AG04449 (cell line): ENCODE measurements at regions not wholly inside any gene's neighbourhood (a gene's known extent, or its start where the extent isn't known, plus 50 kb on each side); places are given as distances from the start of the nearest gene placed in this dataset.
A peak's percentile ranks its signal among the peaks of the same experiment; 100 is the strongest.

Source experiments
- CTCF ChIA-PET: fragments of 350-600 bp; formaldehyde crosslinking; extraction: SDS; loops from one replicate; lab custom pipeline; 2021; ENCODE audit warnings: antibody characterized with exemption; lab: Yijun Ruan, JAX
- POLR2A ChIA-PET: fragments of 400-600, 350-600 bp; formaldehyde crosslinking; extraction: SDS; loops from one replicate; lab custom pipeline; 2020; ENCODE audit warnings: antibody characterized with exemption, inconsistent platforms; lab: Yijun Ruan, JAX
- DNase-seq: peaks from one replicate; pipeline ENCODE4 v3.0.0-alpha.2; 2010; ENCODE audit warnings: low read depth, low spot score
- H3K4me3 ChIP-seq: 2 replicates; pipeline ENCODE4 v1.5.1; 2011; ENCODE audit warnings: low read depth, mild to moderate bottlenecking, control low read depth, low read length
- TF ChIP-seq, protein P1 (sequence below): IDR thresholded peaks from one replicate; pipeline ENCODE4 v1.5.1; 2011; ENCODE audit warnings: mild to moderate bottlenecking, moderate library complexity, low read length, control low read depth, inconsistent platforms; ENCODE audit not compliant: insufficient read depth; ENCODE audit errors: missing control alignments

- no peak for DNase-seq
- ChIA-PET CTCF (interaction anchor here (1.8 to 3.4 kb wide), 3 partner anchors 16 to 293 kb away, joined by 8 to 28 read pairs (median 10); no protein-coding TSS in a partner anchor), POLR2A (no interaction called here)
- H3K4me3 ChIP-seq = no peak overlapping the region
- TF ChIP-seq, protein P1, sequence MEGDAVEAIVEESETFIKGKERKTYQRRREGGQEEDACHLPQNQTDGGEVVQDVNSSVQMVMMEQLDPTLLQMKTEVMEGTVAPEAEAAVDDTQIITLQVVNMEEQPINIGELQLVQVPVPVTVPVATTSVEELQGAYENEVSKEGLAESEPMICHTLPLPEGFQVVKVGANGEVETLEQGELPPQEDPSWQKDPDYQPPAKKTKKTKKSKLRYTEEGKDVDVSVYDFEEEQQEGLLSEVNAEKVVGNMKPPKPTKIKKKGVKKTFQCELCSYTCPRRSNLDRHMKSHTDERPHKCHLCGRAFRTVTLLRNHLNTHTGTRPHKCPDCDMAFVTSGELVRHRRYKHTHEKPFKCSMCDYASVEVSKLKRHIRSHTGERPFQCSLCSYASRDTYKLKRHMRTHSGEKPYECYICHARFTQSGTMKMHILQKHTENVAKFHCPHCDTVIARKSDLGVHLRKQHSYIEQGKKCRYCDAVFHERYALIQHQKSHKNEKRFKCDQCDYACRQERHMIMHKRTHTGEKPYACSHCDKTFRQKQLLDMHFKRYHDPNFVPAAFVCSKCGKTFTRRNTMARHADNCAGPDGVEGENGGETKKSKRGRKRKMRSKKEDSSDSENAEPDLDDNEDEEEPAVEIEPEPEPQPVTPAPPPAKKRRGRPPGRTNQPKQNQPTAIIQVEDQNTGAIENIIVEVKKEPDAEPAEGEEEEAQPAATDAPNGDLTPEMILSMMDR = no peak
Observed at GRCh38 chr7:86942995-86943394, 116.5 kb downstream of the ELAPOR2 start.

- H3K4me3 ChIP-seq = no peak overlapping the region
- ChIA-PET CTCF (interaction anchor here (1.0 to 3.4 kb wide), 7 partner anchors 11 to 294 kb away, joined by 3 to 28 read pairs (median 8); no protein-coding TSS in a partner anchor), POLR2A (no interaction called here)
- TF ChIP-seq, protein P1 = no peak
- no peak for DNase-seq
Observed at GRCh38 chr7:86942081-86942480, 117.4 kb downstream of the ELAPOR2 start.

- ChIA-PET POLR2A (no interaction called here), CTCF (interaction anchor here (0.5 to 2.4 kb wide), 4 partner anchors 9 to 297 kb away, joined by 3 to 10 read pairs (median 3); no protein-coding TSS in a partner anchor)
- TF ChIP-seq, protein P1 = peak; percentile 60
- no peak overlapping the region for H3K4me3 ChIP-seq
- DNase-seq = no peak
Observed at GRCh38 chr7:86939197-86939814, 120.1 kb downstream of the ELAPOR2 start.

DNA sequence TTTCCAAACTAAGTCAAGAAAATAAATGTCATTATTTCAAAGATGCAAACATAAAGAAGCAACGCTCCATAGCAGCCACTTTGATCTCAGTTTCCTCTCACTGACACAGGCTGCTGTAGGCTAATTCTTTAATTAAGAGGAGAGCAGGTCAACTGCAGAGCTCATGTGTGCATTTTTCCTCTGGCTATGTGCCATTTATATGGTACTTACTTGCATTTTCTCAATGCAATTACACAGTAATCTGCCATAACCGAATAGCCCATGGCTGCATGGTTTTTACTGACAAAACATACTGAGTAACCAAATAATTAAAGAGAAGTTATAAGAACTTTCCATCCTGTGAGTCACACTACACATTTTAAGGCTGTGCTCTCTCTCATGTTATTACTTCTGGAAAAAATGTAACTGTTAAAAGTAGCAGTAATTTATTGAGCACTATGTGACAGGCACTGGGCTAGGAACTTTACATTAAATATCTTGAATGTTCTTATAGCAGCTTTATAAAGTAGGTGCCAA is 122.0 kb downstream of the ELAPOR2 start:
- DNase-seq = no peak
- POLR2A ChIA-PET = no interaction called here
- CTCF ChIA-PET = interaction anchor here (1.4 to 2.5 kb wide), 2 partner anchors 299 to 300 kb away, joined by 5 to 9 read pairs; no protein-coding TSS in a partner anchor
- TF ChIP-seq, protein P1 = no peak
- H3K4me3 ChIP-seq = no peak overlapping the region

- DNase-seq = no peak
- ChIA-PET POLR2A (no interaction called here), CTCF (interaction anchor here (1.7 to 8.0 kb wide), 2 partner anchors 215 to 303 kb away, joined by 6 to 55 read pairs; no protein-coding TSS in a partner anchor)
- TF ChIP-seq, protein P1 = no peak
- H3K4me3 ChIP-seq = no peak overlapping the region
Observed at GRCh38 chr7:86933295-86933845, 126.1 kb downstream of the ELAPOR2 start.

- TF ChIP-seq, protein P1 = no peak
- DNase-seq = peak; percentile 85
- POLR2A ChIA-PET = interaction anchor here (0.7 to 1.1 kb wide), 3 partner anchors 220 to 288 kb away, joined by 3 to 4 read pairs (median 3); partner anchors contain the start of gene DMTF1
- H3K4me3 ChIP-seq = no peak overlapping the region
- CTCF ChIA-PET = interaction anchor here (2.0 to 8.0 kb wide), 2 partner anchors 18 to 305 kb away, joined by 4 to 55 read pairs; no protein-coding TSS in a partner anchor
Observed at GRCh38 chr7:86932038-86932512, 127.4 kb downstream of the ELAPOR2 start.
